ENCODE measurements at regions not wholly inside any gene's neighbourhood (a gene's known extent, or its start where the extent isn't known, plus 50 kb on each side); places are given as distances from the start of the nearest gene placed in this dataset.
"Not testable (repeated sequence)": the region's sequence is repeated elsewhere in the genome, so short reads cannot be mapped to it uniquely, and the experiment has no call there.

DNA sequence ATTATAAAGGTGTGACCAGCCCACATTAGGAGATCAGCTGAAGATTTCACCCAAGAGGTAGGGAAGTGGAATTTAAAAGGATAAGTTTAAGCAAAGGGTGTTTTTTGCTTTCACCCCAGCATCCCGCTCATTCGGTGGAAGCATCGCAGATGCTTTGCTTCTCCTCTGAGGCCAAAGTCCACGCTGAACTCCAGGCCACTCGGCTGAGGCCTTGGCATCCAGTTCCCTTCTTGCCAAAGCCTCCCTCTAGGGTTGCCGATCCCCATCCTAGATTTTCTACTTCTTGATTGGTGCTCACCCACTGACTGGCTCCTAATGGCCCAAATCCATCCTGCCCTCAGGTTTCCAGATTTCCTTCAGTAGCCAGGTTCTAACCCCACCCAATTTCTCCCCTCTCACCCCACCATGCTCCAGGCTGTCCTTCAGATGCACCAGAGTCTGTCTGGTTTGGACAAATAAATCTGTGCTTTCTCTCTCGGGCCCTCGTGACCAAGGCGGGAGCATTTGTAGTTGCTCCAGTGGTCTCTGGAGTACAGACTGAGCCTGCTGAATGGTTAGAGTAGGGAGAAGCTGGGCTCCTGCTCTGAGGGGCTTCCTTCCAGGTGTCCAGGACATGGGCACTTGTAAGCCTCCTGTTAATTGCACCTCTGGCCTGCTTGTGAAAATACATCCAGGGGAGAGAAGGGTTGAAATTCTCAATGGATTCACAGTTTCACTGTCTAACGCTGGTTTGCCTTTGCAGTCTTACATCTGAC, 193.2 kb downstream of the C1orf94 start:
- no peak for DNase-seq (ENCODE audit: low read depth)

- DNase-seq (ENCODE audit: low read depth) = no peak
Observed at GRCh38 chr1:34370748-34371147, 194.0 kb downstream of the C1orf94 start.

DNA sequence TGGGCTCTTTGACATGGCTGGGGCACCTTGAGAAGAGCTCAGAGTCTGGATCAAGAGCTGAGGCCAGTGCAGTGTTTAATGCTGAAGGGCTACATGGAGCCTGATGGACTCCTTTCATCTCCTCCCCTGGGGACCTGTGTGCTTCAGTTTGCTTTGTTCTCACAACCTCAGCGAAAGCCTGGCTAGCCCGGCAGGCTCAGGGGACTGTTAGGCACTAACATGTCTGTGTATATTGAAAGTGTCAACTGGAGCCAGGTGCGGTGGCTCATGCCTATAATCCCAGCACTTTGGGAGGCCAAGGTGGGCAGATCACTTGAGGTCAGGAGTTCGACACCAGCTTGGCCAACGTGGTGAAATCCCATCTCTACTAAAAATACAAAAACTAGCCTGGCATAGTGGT, 194.5 kb downstream of the C1orf94 start:
- DNase-seq (ENCODE audit: low read depth) = not testable (repeated sequence)

GRCh38 chr1:34371829-34372532, 195.3 kb downstream of the C1orf94 start:
- DNase-seq (ENCODE audit: low read depth) = no peak

- no peak for DNase-seq (ENCODE audit: low read depth)
Observed at GRCh38 chr1:34372891-34373290, 196.2 kb downstream of the C1orf94 start.

DNA sequence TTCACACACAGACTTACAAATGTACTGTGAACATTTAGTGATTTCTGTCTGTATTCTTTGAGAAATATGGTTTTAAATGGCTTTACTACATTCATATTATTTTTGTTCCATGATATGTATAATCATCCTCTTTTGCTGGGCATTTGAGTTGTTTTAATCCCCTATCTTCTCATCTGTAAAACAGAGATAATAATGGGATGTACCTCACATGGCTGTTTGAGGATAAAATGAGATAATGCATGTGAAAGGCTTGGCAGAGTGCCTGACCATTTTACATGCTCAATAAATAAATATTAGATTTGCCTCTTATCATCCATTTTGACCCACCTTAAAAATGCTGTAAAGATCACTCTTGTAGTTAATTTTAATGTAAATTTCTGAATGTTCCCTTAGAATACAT, 197.2 kb downstream of the C1orf94 start:
- no peak for DNase-seq (ENCODE audit: low read depth)

GRCh38 chr1:34376531-34376930, 199.8 kb downstream of the C1orf94 start:
- DNase-seq (ENCODE audit: low read depth) = no peak

- DNase-seq (ENCODE audit: low read depth) = no peak
Observed at GRCh38 chr1:34378968-34379856, 202.5 kb downstream of the C1orf94 start.

- no peak for DNase-seq (ENCODE audit: low read depth)
Observed at GRCh38 chr1:34379911-34380310, 203.2 kb downstream of the C1orf94 start.

- DNase-seq (ENCODE audit: low read depth) = no peak
Observed at GRCh38 chr1:34380526-34381124, 203.9 kb downstream of the C1orf94 start.

- DNase-seq (ENCODE audit: low read depth) = no peak
Observed at GRCh38 chr1:34389974-34390373, 213.3 kb downstream of the C1orf94 start.

- DNase-seq (ENCODE audit: low read depth) = no peak
Observed at GRCh38 chr1:34396042-34396441, 219.3 kb downstream of the C1orf94 start.

GRCh38 chr1:34398241-34398915, 221.7 kb downstream of the C1orf94 start:
- DNase-seq (ENCODE audit: low read depth) = no peak

DNA sequence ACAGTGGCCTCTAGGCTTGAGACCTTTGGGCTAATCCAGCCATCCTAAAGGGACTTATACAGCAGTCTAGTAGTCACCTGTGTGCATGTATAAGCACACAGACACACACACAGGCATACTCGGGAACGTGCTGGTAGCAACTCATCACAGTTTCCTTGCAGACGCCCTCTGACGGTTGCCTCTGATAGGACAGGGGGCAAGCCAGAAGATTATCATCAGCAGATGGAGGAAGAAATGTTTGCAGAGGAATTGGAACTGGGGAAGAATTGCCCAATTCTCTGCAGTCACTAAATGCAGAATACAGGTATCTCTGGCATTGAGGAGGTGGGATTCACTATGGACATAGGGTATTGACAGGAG, 222.2 kb downstream of the C1orf94 start:
- DNase-seq (ENCODE audit: low read depth) = no peak

DNA sequence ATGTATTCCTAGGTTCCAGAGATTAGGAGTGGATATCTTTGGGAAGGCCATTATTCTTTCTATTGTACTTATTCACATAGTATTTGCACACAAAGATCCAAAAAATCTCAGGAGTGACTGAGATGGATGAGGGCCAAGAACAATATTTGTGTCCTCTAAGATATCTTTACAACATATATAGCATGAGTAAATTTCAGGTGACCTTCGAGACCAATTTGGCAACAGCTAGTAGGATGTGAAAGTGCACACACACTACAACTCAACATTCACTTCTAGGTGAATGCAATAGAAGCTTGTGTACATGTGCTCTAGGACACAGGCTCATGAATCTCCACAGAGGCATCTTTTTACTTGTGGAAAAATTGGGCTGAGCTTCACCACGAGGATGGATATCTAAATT, 224.0 kb downstream of the C1orf94 start:
- DNase-seq (ENCODE audit: low read depth) = no peak

- no peak for DNase-seq (ENCODE audit: low read depth)
Observed at GRCh38 chr1:34403156-34403555, 226.4 kb downstream of the C1orf94 start.

GRCh38 chr1:34404804-34405203, 228.1 kb downstream of the C1orf94 start:
- no peak for DNase-seq (ENCODE audit: low read depth)

DNA sequence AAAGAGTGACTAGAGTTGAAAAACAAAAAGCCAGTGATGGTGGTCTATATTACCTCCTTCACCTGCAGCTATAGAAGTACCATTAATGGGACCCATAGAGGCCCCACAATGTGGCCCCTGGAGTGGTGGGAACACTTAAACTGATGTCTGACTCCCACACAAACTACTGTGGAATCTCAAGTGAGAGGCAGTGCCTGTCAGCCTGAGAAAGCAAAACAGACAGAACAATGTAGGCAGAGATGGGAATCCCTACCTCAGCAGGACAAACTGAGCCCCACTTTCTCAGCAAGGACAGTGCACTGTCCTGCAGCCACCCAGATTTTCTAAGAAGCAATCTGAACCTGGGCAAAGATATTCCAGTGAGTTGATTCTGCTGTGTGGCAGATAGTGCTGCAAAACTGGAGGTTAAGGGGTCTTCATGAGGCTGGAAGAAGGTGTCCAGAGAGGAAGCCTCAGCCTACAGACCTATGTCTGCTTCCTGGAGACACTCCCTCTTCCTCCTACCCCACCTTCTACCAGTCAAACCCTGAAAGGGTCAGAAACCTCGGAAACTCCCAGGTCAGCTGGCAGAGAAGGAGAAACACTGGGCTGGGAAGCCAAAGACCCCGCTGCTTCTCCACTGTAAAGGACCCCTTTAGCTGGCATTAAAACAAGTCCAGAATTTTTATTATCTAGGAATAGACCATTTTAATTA, 228.7 kb downstream of the C1orf94 start:
- no peak for DNase-seq (ENCODE audit: low read depth)

GRCh38 chr1:34406377-34406776, 229.7 kb downstream of the C1orf94 start:
- DNase-seq (ENCODE audit: low read depth) = no peak

GRCh38 chr1:34406833-34407539, 230.3 kb downstream of the C1orf94 start:
- DNase-seq (ENCODE audit: low read depth) = no peak

All from HS-27A (cell line).